ENCODE measurements at regions not wholly inside any gene's neighbourhood (a gene's known extent, or its start where the extent isn't known, plus 50 kb on each side); places are given as distances from the start of the nearest gene placed in this dataset.

DNA sequence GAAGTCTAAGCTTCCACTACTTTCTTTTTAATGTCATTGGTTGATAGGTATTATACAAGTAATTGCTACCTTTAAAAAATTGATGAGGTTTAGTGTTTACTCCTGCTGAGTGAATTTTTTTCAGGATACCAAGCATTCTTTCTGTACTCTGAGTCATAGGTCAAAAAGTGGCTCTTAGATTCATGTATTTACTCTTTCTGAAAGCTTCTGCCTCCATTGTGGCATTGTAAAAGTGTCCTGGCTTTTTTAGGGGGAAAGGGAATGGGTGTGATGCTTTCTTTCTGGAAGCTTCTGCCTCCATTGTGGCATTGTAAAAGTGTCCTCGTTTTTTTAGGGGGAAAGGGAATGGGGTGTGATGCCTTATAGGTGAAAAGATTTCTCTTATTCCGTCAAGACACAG, 286.5 kb downstream of the LPIN1 start:
- no peak for DNase-seq

DNA sequence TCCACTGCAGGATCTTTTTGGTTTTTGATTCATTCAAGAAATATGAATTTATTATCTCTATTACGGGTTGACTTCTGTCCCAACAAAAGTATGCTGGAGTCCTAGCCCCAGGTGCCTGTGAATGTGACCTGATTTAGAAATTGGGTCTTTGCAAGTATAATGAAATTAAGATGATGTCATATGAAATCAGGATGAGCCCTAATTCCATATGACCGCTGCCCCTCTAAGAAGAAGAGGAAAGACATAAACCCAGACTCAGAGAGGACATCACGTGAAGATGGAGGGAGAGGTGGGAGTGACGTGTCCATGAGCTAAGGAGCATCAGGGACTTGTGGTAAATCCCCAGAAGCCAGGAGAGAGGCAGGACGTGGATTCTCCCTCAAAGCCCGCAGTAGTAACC, 287.1 kb downstream of the LPIN1 start:
- DNase-seq: no peak

DNA sequence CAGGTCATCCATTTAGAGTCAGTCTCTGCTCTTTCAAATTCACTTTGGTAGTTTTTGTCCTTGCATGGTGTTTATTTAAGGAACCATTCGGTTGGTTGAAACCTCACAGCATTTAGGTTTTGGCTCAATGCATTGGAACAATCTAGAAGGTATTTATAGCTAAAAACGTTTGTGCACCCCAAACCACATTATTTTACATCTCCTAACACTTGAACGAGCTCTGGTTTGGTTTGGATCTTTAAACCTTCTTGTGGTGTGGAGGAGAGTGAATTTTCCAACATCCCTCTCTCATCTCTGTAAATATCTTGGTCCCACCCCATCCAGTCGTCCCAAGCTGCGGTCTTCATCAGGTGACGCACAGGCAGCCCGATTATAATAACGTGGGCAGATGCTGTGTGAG, 287.9 kb downstream of the LPIN1 start:
- DNase-seq: no peak

DNA sequence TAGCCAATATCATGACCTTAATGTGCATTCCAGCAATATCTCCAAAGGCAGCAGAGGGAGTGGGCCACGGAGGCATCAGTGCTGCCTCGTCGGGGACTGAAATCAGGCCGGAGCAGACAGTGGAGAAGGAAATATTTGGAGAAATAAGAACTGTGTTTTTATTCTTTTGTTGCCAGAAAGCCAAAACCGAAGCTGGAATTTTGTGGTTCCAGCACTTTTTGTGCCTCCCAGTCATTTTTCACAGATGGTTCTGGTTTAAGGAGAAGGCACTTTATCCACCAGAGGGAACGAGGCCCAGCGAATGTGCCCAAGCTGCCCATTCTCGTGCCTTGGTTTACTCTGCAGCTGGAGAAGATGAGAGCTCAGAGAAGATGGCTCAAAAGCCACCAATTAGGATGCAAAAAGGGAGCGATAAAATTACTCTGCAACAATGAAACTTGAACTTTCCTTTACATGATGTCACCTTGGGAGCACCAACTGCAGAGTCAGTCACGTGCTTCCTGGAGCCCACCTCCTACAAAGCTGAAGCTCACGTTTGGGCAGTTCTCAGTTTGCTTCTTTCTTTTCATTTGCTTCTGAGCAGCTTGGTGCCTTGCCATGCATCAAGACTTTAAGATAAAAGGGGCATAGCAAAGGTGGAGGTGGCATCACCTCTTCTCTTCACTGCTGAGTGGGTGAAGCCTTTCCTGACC, 288.7 kb downstream of the LPIN1 start:
- no peak for DNase-seq

DNA sequence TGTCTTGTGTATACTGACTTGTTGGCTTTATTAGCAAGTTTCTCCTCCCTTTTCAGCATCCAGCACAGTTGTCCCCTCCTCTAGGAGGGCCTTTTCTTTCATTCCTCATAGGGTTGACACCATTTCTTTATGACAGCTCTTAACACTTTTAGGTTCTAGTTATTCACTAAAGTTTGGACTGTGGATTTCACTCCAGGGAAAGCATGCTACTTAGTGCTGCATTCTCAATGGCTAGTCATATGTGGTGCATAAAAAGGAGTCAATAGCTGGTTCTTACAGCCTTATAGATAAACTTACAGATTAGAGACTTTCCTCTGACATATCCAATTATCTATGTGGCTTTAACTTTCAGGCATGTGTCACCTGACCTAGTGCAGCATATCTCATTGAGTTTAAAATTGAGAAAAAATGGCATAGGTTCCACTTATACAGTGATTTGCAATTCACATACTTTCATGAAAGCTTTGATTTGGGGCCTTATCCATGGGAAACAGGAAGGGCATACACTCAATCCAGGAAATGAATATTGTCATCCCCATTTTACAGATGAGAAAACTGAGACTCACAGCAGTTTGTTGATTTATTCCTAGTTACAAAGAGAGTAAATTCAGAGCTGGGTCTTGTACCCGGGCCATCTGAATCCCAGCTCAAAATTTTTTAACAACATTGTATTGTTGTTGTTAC, 289.7 kb downstream of the LPIN1 start:
- DNase-seq: no peak

DNA sequence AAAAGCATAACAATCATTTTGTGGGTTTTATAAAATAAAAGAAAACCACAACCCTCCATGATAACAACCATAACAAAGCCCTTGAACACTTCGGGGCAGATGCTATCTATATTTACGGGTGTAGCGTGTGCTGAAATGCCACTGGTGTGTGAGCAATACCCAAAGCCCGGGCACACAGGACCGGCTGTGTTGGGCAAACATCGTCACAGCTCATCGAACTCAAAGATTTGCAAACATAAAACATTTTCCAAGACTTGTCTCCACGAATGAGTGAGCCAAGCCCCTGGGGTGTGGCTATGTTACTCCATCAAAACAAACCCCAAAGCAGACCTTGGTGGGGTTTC, 290.2 kb downstream of the LPIN1 start:
- DNase-seq: no peak

DNA sequence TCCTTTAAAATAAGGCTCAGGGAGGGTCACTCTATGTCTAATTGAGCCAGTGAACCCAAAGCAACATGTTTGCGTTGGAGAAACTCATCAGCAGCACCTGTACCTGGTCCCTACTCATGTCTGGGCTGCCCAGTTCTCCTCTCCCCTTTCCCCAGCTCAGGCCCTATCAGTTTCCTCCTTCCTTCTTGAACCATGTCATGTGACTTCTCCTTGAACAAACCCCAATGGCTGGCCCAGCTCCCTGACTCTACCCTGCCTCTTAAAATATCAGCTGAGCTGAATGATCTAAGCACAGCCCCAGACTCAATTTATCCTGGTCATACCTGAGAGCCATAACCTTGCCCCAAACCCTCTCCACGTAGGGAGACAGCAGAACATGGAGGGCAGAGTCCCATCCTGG, 290.9 kb downstream of the LPIN1 start:
- no peak for DNase-seq

DNA sequence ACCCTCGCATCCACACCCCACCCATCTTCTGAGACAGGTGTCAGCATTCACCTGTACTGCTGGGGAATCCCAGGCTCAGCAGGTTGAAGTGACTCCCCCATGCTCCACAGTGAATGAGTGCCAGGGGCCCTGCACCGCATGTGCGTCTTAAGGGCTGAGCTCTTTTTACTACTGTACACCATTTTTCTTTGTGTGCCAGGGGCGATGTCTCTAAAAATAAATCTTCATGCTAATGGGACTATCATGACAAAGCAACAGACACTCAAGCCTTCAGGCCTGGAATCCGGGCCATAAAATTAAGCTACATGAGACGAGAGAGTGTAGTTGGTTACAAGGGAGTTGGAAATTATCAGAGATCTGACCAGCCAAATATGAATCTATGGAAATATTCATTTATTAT, 294.8 kb downstream of the LPIN1 start:
- no peak for DNase-seq

DNA sequence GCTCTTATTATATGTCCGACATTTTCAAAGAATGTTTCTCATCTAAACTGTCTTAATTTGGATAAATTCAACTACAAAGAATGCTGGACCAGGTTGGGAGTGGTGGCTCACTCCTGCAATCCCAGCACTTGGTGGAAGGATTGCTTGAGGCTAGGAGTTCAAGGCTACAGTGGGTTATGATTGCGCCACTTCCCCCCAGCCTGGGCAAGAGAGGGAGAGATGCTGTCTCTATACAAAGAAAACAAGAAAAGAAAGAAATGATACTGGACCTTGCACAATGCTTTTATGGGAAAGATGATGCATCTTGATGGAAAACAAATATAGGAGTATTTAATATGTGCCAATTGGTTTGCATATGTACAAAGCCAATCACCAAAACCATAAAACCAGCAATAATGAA, 296.7 kb downstream of the LPIN1 start:
- no peak for DNase-seq

DNA sequence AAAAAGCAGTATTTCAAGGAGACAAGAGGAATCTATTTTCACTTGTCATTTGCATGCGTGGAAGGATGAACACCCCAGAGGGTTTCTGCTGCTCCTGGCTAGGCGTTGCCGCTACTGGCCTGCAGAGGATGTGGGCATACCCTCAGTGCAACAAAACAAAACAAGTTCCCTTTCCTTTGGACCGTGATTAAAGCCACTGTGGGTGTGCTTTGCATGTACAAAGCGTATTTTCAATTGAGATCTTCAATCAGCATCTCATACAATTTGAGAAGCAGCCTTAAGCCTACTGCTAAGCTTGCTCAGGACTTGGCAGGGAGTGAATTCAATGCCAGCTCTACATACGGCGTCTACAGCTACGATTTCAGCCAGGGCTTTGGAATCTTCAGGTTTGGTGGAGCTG, 298.4 kb downstream of the LPIN1 start:
- no peak for DNase-seq

DNA sequence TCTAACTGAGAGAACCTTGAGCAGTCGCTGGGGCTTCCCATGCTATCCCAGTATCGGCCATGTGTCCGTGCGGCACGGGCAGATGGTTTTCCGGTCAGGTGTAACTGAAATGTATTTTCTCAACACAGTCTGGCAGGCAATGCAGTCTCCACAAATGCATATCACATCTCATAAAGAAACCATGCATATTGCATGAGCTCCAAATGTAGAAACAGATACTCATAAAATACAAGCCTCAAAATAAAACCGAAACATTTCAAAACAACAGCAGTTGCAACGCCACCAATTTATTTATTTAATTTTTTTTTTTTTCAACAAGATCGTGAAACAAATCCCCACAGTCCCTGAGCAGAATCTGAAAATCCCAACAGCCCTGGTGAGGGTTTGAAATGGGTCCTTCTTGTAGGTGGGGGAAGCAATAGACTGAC, 299.4 kb downstream of the LPIN1 start:
- DNase-seq: no peak

DNA sequence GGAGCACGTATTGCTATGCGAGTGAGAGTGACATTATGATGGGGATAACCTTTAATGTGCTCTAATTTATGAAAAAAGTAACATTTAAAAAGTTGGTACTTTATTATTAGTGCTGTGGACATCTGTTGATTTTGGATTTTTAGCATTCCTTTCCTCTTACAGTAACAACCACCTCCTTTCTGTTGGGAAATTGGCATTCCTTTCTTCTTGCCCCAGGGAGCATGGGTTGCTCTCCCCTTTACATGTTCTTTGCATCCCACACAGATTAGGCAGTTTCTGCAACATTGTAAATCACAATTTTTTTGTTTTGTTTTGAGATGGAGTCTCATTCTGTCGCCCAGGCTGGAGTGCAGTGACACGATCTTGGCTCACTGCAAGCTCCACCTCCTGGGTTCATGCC, 300.2 kb downstream of the LPIN1 start:
- no peak for DNase-seq

DNA sequence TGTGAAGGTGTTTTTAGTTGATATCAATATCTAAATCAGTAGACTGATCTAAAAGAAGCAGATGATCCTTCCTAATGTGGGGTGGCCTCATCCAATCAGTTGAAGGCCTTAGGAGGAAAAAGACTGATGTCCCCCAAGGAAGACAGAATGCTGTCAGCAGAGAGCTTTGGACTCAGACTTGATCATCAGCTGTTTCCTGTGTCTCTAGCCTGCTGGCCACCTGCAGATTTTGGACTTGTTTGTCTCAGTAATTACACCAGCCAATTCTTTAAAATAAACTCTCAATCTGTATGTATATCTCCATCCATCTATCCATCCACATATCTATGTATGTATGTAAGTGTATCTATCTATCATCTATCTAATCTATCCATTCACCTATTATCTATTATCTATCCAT, 301.3 kb downstream of the LPIN1 start:
- DNase-seq: no peak

DNA sequence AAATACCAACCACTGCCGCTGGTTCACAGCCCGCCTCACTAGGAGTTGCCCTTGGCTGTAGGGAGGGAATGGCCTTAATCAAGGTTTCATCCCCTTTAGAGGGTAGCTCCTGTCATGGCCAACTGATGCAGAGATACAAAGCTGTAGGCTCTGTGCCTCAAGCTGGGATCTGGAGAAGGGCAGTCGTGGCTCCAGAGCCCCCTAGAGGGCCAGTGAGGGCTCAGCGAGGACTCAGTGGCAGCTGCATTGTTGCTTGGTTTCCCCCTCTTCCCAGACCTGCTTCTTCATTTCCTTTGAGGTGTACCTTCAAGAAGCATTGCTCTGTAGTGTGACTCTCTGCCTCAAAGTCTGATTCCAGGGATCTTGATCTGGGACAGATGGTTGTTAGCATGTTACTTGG, 302.1 kb downstream of the LPIN1 start:
- DNase-seq: no peak

DNA sequence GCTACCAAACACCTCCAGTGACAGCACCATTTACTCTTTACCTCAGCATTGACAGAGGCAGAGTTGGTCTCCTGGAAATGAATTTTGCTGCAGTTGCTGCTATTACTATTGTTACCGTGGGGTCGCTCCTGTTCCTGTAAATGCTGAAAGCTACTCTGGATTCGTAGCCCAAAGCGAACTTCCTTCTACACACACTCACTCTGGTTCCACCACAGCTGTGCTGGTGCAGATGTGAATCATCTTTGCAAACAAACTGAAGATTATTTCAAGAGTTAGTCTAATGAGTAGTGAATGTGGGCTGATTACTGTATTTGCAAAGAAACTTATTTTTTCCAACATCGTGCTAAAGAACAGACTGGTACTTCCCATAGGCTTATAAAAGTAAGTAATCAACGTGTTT, 304.0 kb downstream of the LPIN1 start:
- DNase-seq: no peak

DNA sequence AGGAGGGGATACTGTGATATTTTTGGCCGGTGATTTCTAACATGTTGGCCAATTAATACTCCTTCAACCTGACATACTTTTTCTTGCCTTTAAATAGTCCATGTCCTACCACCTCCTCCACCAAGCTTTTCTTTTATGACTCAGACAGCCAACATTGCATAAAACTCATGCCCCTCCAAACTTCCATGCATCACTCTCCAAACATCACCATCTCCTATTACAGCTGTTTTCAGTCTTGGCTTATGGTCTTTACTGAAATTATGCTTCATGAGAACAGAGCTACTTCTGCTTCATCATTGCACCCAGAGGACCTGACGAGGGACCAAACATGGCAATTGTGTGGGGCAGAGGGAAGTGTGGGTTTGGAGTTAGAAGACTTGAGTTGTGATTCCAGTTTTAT, 305.4 kb downstream of the LPIN1 start:
- DNase-seq: no peak

DNA sequence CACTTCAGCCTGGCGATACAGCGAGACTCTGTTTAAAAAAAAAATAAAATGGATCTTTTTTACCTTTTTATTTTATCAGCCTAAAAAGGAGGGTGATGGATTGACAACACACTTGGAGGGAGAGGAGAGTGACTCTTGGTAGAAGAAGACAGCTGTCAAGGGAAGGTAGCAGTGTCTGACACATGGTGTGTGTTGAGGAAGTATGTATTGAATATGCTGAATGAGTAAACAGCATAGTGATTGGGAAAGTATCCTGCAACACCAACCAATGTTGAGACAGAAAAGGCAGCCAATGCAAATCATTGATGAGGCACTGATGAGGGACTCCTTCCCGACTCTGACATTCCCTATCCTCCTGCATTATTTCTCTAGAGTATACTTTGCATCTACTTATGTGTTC, 306.4 kb downstream of the LPIN1 start:
- no peak for DNase-seq

DNA sequence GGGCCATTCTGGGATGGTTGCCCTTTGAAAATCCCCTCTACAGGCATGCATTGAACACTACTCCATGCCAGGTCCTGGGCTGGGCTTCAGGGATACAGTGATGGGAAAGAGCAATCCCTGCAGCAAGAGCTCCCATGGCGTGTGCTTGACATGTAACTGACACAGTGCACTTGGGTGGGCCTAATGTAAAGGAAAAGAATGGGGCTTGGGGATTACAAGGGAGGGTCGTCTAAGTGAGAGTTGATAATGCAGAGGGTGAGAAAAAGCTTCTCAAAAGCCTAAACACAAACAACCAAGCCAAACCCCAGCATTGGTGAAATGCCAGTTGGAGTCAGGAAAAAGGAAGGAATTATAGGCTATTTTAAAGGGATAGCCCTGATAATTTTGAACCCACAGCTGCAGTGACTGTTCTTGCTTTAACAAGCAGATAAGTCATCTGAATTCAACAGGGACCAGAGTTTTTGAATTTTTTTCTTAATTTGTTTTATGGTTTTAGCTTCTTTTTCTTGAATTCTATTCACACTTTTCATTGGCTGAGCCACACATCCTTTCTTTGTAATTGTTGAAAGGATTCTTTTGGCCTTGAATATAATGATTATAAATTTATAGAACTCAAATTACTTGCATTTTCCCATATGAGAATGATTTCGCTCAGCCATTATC, 308.7 kb downstream of the LPIN1 start:
- DNase-seq: no peak

DNA sequence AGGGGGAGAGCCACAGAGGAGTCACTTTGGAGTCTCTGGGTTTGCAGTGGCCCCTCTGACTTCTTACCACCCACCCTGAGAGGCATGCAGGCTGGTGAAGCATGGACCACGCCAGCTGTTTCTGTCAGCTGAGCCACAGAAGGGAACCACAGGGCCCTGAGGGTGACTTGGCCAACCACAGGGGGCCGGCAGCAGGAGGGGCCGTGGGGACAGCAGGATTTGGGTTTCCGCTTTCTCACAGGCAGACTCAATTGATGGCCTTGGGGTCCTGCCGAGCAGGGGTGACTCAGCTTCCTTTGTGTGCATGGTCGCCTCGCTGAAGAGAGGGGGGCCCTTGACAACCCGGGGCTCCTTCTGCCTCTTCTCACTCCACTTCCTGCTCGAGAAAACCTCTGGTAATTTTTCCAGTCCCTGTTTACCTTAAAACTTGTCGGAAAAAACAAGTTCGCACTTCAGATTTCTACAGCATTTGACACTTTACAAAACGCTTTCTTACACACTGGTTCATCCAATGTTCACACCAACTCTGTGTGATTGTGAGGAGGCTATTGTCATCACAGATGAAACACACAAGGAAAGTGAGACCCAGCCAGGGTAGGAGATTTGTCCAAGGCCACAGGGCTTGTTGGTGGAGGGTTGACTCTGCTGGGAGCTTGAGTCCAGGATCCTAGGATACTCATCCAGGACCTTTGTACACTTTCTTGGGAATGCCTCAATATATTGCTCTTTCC, 311.2 kb downstream of the LPIN1 start:
- no peak for DNase-seq

DNA sequence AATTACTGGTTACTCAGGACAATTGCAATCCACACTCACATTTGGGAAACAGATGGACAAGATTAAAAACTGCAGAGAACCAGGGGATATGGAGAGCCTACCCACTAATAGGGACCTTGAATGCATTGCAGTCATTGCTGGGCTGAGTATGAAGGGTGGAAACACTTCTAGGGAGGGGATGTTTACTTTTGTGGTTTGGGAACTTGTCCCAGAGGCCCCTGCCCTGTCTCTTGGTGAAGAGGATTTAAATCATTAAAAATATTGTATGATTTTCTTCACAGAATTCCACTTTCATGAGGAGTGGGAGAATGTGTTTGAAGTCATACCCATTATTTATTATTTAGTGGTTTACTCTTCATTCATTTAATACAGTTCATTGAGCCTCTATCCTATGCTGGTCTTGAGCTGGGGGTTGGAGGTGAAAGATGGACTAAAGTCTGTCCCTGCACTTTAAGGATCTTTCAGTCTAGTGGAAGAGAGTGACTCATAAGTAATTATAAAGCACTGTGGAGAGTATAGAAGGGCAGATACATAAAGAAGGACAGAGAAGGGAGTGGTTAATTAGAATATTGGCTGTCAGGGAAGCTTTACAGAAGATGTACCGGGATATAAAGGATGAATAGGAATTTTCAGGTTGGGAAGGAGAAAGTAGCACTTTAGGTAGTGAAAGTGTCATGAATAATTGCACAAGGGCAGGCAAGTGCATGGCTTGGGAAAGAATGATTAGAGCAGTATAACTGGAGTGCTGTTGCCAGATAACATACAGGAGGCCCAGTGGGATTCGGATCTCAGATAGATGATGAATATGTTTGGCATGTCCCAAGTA, 313.4 kb downstream of the LPIN1 start:
- no peak for DNase-seq

DNA sequence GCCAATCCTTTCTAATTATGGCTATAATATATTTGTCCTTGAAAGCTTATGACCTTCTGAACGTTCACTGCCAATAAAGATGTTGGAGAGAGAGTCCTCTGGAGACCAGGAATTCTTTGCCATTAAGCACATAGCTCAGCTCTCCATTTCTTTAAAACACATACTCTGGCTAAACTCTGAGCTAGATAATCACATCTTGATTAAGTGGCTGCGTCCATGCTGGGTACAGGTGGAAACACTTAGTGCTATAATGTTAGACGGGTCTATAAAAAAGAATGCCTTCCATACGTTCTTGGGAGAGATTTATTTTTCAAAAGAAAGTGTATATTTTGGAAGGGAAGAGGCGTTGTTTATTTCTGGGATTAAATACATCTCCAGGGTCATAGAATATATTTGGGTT, 314.5 kb downstream of the LPIN1 start:
- no peak for DNase-seq

DNA sequence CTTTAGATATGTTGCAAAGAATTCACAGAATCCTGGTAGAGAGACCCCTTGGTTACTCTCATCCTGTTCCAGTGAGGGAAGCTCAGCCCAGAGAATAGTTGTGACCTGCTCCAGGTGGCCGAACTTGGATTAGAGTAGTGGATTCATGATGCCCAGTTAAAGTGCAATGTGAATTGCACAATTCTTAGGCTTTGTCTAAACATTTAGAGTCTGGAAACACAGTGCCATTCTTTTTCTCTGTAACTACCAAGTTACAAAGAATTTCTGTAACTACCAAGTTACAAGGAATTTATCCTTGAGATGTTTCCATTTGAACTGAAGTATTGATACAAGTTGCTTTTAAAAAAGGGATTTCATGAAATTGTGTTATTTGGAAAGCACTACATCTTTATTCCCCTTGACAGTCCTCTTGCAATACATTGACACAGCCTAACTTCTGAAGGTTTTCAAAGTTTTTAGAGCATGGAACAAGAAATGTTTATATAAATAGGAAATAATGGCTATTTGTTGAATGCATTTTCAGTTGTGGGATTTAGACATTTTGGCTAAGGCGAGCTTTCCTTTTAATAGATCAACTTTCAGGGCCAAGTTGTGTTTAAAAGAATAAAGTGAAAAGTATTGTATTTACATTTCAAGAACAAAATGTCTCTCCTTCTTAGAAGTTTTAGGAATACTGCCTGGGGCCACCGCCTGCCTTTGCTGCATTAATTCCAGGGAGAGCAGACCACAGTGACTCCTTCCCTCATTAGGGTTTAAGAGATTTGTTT, 315.0 kb downstream of the LPIN1 start:
- DNase-seq: no peak
